Transverse colon (tissue), 4 donors: ENCODE measurements at regions not wholly inside any gene's neighbourhood (a gene's known extent, or its start where the extent isn't known, plus 50 kb on each side); places are given as distances from the start of the nearest gene placed in this dataset.

ENCODE experiments used
- DNase-seq: peaks from one replicate; pipeline ENCODE4 v3.0.0-alpha.2; 2019
- H3K27ac ChIP-seq, 4 donors: fragments of 200-600 bp; sonication (generic); 2 replicates each; pipeline ENCODE4 v1.5.1; 2016 to 2018; ENCODE audit warnings: inconsistent platforms in 4 of 4
- H3K27me3 ChIP-seq: fragments of 200-600 bp; sonication (generic); 2 replicates; pipeline ENCODE4 v1.5.1; 2017; ENCODE audit warnings: inconsistent platforms
- H3K36me3 ChIP-seq, 4 donors: fragments of 200-600 bp; sonication (generic); 2 replicates each; pipeline ENCODE4 v1.5.1; 2017 to 2019; ENCODE audit warnings: inconsistent platforms in 4 of 4
- H3K4me1 ChIP-seq, 4 donors: fragments of 200-600 bp; sonication (generic); 2 replicates each; pipeline ENCODE4 v1.5.1; 2017 to 2020; ENCODE audit warnings: inconsistent platforms in 4 of 4
- H3K4me3 ChIP-seq, 4 donors: fragments of 200-600 bp; sonication (generic); 1 replicate in 1 of 4; 2 replicates in 3 of 4; pipeline versions ENCODE4 v1.5.1 to v1.6.1; 2017 to 2019; ENCODE audit warnings: inconsistent platforms in 4 of 4
- H3K9me3 ChIP-seq, 2 donors: fragments of 200-600 bp; sonication (generic); 2 replicates each; pipeline ENCODE4 v1.5.1; 2017 to 2019; ENCODE audit warnings: inconsistent platforms in 2 of 2
- EP300 ChIP-seq: sonication (generic); formaldehyde crosslinking; IDR thresholded peaks from one replicate; pipeline ENCODE4 v1.6.1; 2017; ENCODE audit warnings: antibody characterized with exemption, low read depth
- POLR2A ChIP-seq: fragments of 450-650 bp; IDR thresholded peaks from one replicate; pipeline ENCODE4 v1.6.1; 2016; ENCODE audit warnings: antibody characterized with exemption, mild to moderate bottlenecking, moderate library complexity
- POLR2AphosphoS5 ChIP-seq, 3 donors: sonication (generic); formaldehyde crosslinking; IDR thresholded peaks; one replicate each; pipeline ENCODE4 v1.6.1; 2016; ENCODE audit warnings: antibody characterized with exemption in 3 of 3
- WGBS, 2 donors: methylation state at CpG; one replicate each; pipeline ENCODE4 v1.1.5; 2018; ENCODE audit warnings: low coverage in 1 of 2; 5-methylcytosine and 5-hydroxymethylcytosine counted together
- in situ Hi-C, 4 donors: fragments of 200-750 bp; cut with MboI; loops; one replicate each; pipeline versions ENCODE4 v1.15.0 to v1.15.1; 2017; ENCODE audit warnings: low sequenced_read_pairs in 3 of 4, low pct_ligation_motif_present in 1 of 4, low pct_unique_long_range_greater_than_20kb in 1 of 4
- intact Hi-C: fragments of 100-400 bp; cut with DNase I; formaldehyde crosslinking; loops from one replicate; pipeline ENCODE4 v1.15.1; 2023; ENCODE audit warnings: low total_unique reads
- TF ChIP-seq, protein P1 (sequence below), 5 experiments: fragments of 200-600 bp in 3 of 5; fragments of 450-650 bp in 2 of 5; sonication (generic) in 3 of 5; IDR thresholded peaks; 1 replicate in 2 of 5; 2 replicates in 3 of 5; pipeline ENCODE4 v1.5.1; 2016 to 2017; ENCODE audit warnings: antibody characterized with exemption in 5 of 5, inconsistent platforms in 3 of 5, mild to moderate bottlenecking in 2 of 5, moderate library complexity in 1 of 5

DNA sequence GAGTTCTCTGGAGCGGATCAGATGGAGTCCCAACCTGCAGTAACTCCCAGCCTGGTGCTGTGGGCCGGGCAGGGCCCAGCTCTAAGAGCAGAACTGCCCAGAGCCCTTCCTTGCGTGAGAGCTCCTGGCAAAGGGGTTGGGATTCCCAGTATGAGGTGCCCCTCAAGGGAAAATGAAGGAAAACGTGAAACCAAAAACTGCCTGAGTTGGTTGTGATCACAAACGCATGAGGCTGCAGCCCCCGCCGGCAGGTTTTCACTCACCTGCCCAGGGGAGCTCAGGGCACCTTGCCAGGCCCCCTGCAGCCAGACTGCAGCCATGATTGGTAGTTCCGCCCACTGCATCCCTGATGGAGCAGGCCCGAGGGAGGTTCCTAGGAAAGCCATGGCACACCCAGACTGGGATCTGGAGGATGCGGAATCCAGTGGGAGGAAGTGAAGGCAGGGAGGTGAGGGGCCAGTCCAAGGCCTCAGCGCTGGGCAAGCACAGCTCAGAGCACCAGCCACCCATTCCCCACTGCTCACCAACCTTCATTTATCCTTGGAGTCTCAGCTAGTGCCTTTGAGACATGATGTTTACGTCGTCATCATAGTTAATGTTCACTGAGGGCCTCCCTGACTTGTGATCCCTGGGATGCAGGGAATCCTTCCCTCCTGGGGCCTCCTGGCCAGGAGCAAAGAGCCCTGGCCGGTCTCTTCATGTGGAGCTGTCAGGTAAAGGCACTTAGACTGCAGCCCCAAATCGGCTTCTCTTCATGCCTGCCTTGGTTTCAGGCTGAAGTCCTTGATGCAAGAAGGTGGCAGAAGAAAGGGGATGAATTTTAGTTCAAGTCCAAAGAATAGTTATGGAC lies 103.2 kb downstream of the INHBB start:
- in situ Hi-C loops (no loop called here), intact Hi-C loops (no loop called here)
- peak; percentile 5 for DNase-seq
- 77 to 86% methylated on average over 4 to 15 of the region's 15 CpGs for WGBS, 2 donors
- no peak overlapping the region for H3K27ac ChIP-seq
- no peaks in the 10 kb centered on the region for H3K9me3 ChIP-seq
- no peaks in the 10 kb centered on the region for H3K36me3 ChIP-seq
- no peaks in the 10 kb centered on the region for H3K4me1 ChIP-seq
- H3K4me3 ChIP-seq = no peak overlapping the region
- no peaks in the 10 kb centered on the region for H3K27me3 ChIP-seq
- TF ChIP-seq, protein P1, sequence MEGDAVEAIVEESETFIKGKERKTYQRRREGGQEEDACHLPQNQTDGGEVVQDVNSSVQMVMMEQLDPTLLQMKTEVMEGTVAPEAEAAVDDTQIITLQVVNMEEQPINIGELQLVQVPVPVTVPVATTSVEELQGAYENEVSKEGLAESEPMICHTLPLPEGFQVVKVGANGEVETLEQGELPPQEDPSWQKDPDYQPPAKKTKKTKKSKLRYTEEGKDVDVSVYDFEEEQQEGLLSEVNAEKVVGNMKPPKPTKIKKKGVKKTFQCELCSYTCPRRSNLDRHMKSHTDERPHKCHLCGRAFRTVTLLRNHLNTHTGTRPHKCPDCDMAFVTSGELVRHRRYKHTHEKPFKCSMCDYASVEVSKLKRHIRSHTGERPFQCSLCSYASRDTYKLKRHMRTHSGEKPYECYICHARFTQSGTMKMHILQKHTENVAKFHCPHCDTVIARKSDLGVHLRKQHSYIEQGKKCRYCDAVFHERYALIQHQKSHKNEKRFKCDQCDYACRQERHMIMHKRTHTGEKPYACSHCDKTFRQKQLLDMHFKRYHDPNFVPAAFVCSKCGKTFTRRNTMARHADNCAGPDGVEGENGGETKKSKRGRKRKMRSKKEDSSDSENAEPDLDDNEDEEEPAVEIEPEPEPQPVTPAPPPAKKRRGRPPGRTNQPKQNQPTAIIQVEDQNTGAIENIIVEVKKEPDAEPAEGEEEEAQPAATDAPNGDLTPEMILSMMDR (IDR thresholded peaks at IDR 0.05) = no peak
- no peak for TF ChIP-seq POLR2A
- no peak for TF ChIP-seq EP300
- TF ChIP-seq POLR2AphosphoS5 (IDR thresholded peaks at IDR 0.05) = no peak

DNA sequence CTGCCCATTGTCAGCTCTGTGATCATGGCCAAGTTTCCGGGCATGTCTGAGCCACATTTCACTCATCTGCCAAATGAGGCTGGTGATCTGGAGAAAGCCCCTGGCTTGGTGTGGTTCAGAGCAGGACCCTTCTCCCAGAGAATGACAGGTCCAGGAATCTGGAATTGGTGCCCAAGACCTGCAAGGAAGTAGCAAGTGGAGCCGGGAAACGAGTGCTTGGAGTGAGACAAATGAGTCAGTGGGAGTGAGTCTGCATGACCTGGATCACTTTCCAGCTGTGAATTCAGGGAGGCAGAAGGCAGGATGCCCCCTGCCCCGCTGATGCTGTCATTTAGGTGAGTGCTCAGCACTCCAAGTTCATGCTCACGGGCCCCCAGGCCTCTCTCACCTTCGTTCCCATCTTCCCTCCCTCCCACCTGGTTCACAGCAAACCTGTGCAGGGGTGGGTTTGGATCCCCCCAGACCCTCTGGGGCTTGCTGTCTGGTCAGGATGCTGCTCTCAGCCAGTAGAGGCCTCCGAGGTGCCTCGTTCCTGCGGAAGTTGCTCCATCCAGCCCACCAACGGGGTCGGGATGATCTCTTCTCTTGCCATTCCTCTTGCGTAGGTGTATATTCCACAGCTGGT lies 104.4 kb downstream of the INHBB start:
- intact Hi-C loops = no loop called here
- WGBS, 2 donors = 86 to 90% methylated on average over 2 to 12 of the region's 12 CpGs

DNA sequence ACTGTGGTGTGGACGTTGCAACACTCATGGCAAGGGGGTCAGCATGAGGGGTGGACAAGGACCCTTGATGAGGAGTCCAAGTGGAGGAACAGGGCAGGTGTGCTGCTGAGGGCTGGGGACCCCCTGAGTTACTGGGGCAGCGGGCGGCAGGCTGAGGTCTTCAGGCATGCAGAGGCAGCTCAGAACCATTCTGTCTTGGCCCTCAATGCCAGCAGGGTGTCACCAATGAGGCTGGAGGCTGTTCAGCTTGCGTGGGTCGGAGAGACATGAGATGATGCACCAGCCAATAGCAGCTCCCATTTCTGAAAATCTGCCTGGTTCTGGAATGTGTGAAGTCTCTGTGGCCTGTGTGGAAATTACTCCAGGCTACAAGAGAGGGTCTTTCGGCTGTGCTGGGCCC lies 105.4 kb downstream of the INHBB start:
- intact Hi-C loops (no loop called here), in situ Hi-C loops (no loop called here)
- Histone ChIP-seq H3K36me3 (no peaks in the 10 kb centered on the region), H3K27me3 (no peaks in the 10 kb centered on the region), H3K9me3 (no peaks in the 10 kb centered on the region), H3K4me1 (no peaks in the 10 kb centered on the region), H3K27ac (no peak overlapping the region), H3K4me3 (no peak overlapping the region)
- no peak for TF ChIP-seq POLR2AphosphoS5 (IDR thresholded peaks at IDR 0.05)
- no peak for TF ChIP-seq EP300
- no peak for TF ChIP-seq POLR2A
- TF ChIP-seq, protein P1 (IDR thresholded peaks at IDR 0.05) = no peak
- WGBS, 2 donors = 81% methylated on average over 6 of the region's 6 CpGs; no CpG with 5 or more reads in 1 of the 2 donors
- DNase-seq = no peak

More for the DNA sequence above, 104.4 kb downstream of the INHBB start:
- Histone ChIP-seq H3K9me3 (no peaks in the 10 kb centered on the region), H3K27me3 (no peaks in the 10 kb centered on the region), H3K4me3 (no peak overlapping the region), H3K4me1 (no peaks in the 10 kb centered on the region), H3K36me3 (no peaks in the 10 kb centered on the region), H3K27ac (no peak overlapping the region)
- DNase-seq = no peak
- TF ChIP-seq POLR2AphosphoS5 (IDR thresholded peaks at IDR 0.05) (no peak), EP300 (no peak), POLR2A (no peak)
- TF ChIP-seq, protein P1 (IDR thresholded peaks at IDR 0.05) = no peak
- in situ Hi-C loops = no loop called here

DNA sequence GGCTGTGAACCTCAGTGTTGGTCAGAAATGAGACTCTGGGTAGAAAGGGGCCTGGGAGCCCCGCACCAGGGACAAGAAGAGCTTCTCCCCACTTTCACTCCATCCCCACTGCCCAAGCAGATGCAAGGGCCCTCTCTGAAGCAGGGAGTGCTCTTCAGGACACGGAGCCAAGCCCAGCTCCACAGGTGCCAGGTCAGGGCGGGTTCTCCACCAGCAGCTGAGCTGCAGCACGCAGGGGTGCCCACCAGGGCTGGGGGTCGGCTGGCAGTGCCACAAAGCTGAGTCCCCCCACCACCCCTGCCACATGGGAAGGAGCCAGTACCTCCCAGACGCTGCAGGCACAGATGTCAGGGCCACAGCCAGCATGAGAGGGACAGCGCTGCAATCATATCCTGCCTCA lies 106.2 kb downstream of the INHBB start:
- in situ Hi-C loops = no loop called here
- 85% methylated on average over 7 of the region's 7 CpGs; no CpG with 5 or more reads in 1 of the 2 donors for WGBS, 2 donors
- H3K9me3 ChIP-seq = no peaks in the 10 kb centered on the region
- no peak overlapping the region for H3K27ac ChIP-seq
- no peak overlapping the region for H3K4me3 ChIP-seq
- H3K36me3 ChIP-seq = no peaks in the 10 kb centered on the region
- TF ChIP-seq POLR2AphosphoS5 (IDR thresholded peaks at IDR 0.05) = no peak
- TF ChIP-seq, protein P1 (IDR thresholded peaks at IDR 0.05) = no peak
- intact Hi-C loops = no loop called here
- H3K27me3 ChIP-seq = no peaks in the 10 kb centered on the region
- DNase-seq = no peak
- H3K4me1 ChIP-seq = no peaks in the 10 kb centered on the region
